H1 (cell line): ENCODE measurements at regions not wholly inside any gene's neighbourhood (a gene's known extent, or its start where the extent isn't known, plus 50 kb on each side); places are given as distances from the start of the nearest gene placed in this dataset.

ENCODE experiments used
- CTCF ChIA-PET: fragments of 300-600 bp; sonication (Branson Sonifier 250); formaldehyde crosslinking; loops from one replicate; lab custom pipeline; 2021; ENCODE audit not compliant: partially characterized antibody; lab: Charles Lee
- POLR2A ChIA-PET: fragments of 300-600 bp; sonication (Branson Sonifier 250); formaldehyde crosslinking; loops from one replicate; lab custom pipeline; 2021; ENCODE audit warnings: inconsistent platforms; ENCODE audit not compliant: partially characterized antibody; lab: Charles Lee
- DNase-seq, 2 experiments: peaks; one replicate each; pipeline versions ENCODE4 v3.0.0 to v3.0.0-alpha.2; 2010 to 2022; ENCODE audit warnings: low spot score in 2 of 2, low read depth in 1 of 2, mixed read lengths in 1 of 2
- FAIRE-seq: peaks from 2 replicates; lab custom pipeline; 2011; peaks lifted over from hg19 to GRCh38; lab: Jason Lieb, UNC
- H2AFZ ChIP-seq: 2 replicates; pipeline ENCODE4 v1.8.1; 2012; ENCODE audit warnings: low read length, inconsistent platforms
- H2AK5ac ChIP-seq: 2 replicates; pipeline ENCODE4 v1.6.1; 2013; ENCODE audit warnings: low read depth, low read length
- H2BK120ac ChIP-seq: replicated peaks from 2 replicates; pipeline ENCODE3; 2013; ENCODE audit warnings: low read depth, low read length, inconsistent platforms
- H2BK12ac ChIP-seq: 2 replicates; pipeline ENCODE4 v1.6.1; 2013; ENCODE audit warnings: low read depth, low read length
- H2BK15ac ChIP-seq: 2 replicates; pipeline ENCODE4 v1.6.1; 2013; ENCODE audit warnings: low read length
- H2BK20ac ChIP-seq: 2 replicates; pipeline ENCODE4 v1.6.1; 2013; ENCODE audit warnings: low read length
- H2BK5ac ChIP-seq: 2 replicates; pipeline ENCODE4 v1.6.1; 2013; ENCODE audit warnings: low read depth, low read length
- H3K14ac ChIP-seq: 2 replicates; pipeline ENCODE4 v1.6.1; 2013; ENCODE audit warnings: inconsistent platforms; ENCODE audit not compliant: insufficient read length
- H3K18ac ChIP-seq: 2 replicates; pipeline ENCODE4 v1.6.1; 2013; ENCODE audit warnings: low read length; ENCODE audit errors: extremely low read depth
- H3K23ac ChIP-seq: 2 replicates; pipeline ENCODE4 v1.6.1; 2013; ENCODE audit warnings: inconsistent platforms; ENCODE audit not compliant: insufficient read length
- H3K23me2 ChIP-seq: 2 replicates; pipeline ENCODE4 v1.6.1; 2013; ENCODE audit warnings: low read depth, low read length
- H3K27ac ChIP-seq: 2 replicates; pipeline ENCODE4 v1.6.1; 2011; ENCODE audit warnings: low read depth, low read length, inconsistent platforms
- H3K27me3 ChIP-seq, 4 experiments: replicated peaks in 1 of 4; 1 replicate in 1 of 4; 2 replicates in 3 of 4; pipeline versions ENCODE4 v1.6.1 to v1.8.1; 2011 to 2013; ENCODE audit warnings: low read length in 3 of 4, mild to moderate bottlenecking in 3 of 4, inconsistent platforms in 2 of 4, mixed read lengths in 2 of 4, moderate library complexity in 1 of 4; ENCODE audit not compliant: control insufficient read depth in 3 of 4, insufficient read depth in 3 of 4; ENCODE audit errors: extremely low read depth in 1 of 4
- H3K36me3 ChIP-seq, 4 experiments: 2 replicates each; pipeline versions ENCODE4 v1.6.1 to v1.8.1; 2011 to 2013; ENCODE audit warnings: mild to moderate bottlenecking in 4 of 4, low read length in 3 of 4, moderate library complexity in 2 of 4, control low read depth in 1 of 4, inconsistent platforms in 1 of 4; ENCODE audit not compliant: insufficient read depth in 4 of 4, control insufficient read depth in 2 of 4
- H3K4ac ChIP-seq: replicated peaks from 2 replicates; pipeline ENCODE3; 2013; ENCODE audit warnings: low read length, low read depth, mixed read lengths, inconsistent platforms; ENCODE audit not compliant: insufficient read length
- H3K4me1 ChIP-seq, 4 experiments: replicated peaks in 1 of 4; 1 replicate in 1 of 4; 2 replicates in 3 of 4; pipeline versions ENCODE4 v1.6.1 to v1.8.1; 2011 to 2013; ENCODE audit warnings: low read length in 3 of 4, inconsistent platforms in 2 of 4, mixed read lengths in 1 of 4; ENCODE audit not compliant: insufficient read depth in 4 of 4, control insufficient read depth in 3 of 4
- H3K4me2 ChIP-seq, 2 experiments: 2 replicates each; pipeline versions ENCODE4 v1.6.1 to v1.8.1; 2011 to 2013; ENCODE audit warnings: low read depth in 2 of 2, low read length in 2 of 2, control low read depth in 1 of 2, inconsistent platforms in 1 of 2, mild to moderate bottlenecking in 1 of 2; ENCODE audit not compliant: insufficient read depth in 1 of 2
- H3K4me3 ChIP-seq, 4 experiments: fragments of 200-600, 300-600 bp in 1 of 4; sonication (generic), shearing (Covaris generic), sonication (Bioruptor Twin) in 1 of 4; 2 replicates each; pipeline versions ENCODE4 v1.5.1 to v1.8.1; 2011 to 2016; ENCODE audit warnings: low read length in 4 of 4, low read depth in 3 of 4, control low read depth in 2 of 4, inconsistent platforms in 2 of 4, mild to moderate bottlenecking in 2 of 4, mixed read lengths in 1 of 4, moderate library complexity in 1 of 4; ENCODE audit not compliant: insufficient read depth in 2 of 4; ENCODE audit errors: extremely low read depth in 1 of 4
- H3K56ac ChIP-seq: replicated peaks from 2 replicates; pipeline ENCODE3; 2013; ENCODE audit warnings: low read depth, mild to moderate bottlenecking, mixed read lengths, low read length, inconsistent platforms; ENCODE audit not compliant: insufficient read length
- H3K79me1 ChIP-seq: 2 replicates; pipeline ENCODE4 v1.6.1; 2013; ENCODE audit warnings: low read depth, low read length, control low read depth
- H3K79me2 ChIP-seq, 2 experiments: 2 replicates each; pipeline versions ENCODE4 v1.6.1 to v1.8.1; 2012 to 2013; ENCODE audit warnings: low read length in 2 of 2, mild to moderate bottlenecking in 2 of 2, inconsistent platforms in 1 of 2; ENCODE audit not compliant: insufficient read depth in 2 of 2, control insufficient read depth in 1 of 2
- H3K9ac ChIP-seq, 4 experiments: replicated peaks in 1 of 4; 1 replicate in 1 of 4; 2 replicates in 3 of 4; pipeline versions ENCODE4 v1.6.1 to v1.8.1; 2011 to 2013; ENCODE audit warnings: low read depth in 3 of 4, low read length in 3 of 4, control low read depth in 2 of 4, mild to moderate bottlenecking in 2 of 4, moderate library complexity in 2 of 4, inconsistent platforms in 1 of 4; ENCODE audit errors: extremely low read depth in 1 of 4
- H3K9me3 ChIP-seq, 2 experiments: 2 replicates each; pipeline versions ENCODE4 v1.6.1 to v1.8.1; 2012 to 2013; ENCODE audit warnings: mild to moderate bottlenecking in 2 of 2, moderate library complexity in 2 of 2, control low read depth in 1 of 2, inconsistent platforms in 1 of 2, low read depth in 1 of 2, low read length in 1 of 2, mixed read lengths in 1 of 2; ENCODE audit not compliant: insufficient read depth in 2 of 2
- H4K20me1 ChIP-seq, 2 experiments: replicated peaks in 1 of 2; 2 replicates each; pipeline versions ENCODE3 to v1.8.1; 2011 to 2013; ENCODE audit warnings: inconsistent platforms in 2 of 2, low read length in 2 of 2, mild to moderate bottlenecking in 1 of 2; ENCODE audit not compliant: insufficient read depth in 2 of 2, control insufficient read depth in 1 of 2
- H4K5ac ChIP-seq: 2 replicates; pipeline ENCODE4 v1.6.1; 2013; ENCODE audit warnings: low read length, low read depth, mixed read lengths, inconsistent platforms; ENCODE audit not compliant: insufficient read length
- H4K8ac ChIP-seq: 2 replicates; pipeline ENCODE4 v1.8.0; 2013; ENCODE audit warnings: mild to moderate bottlenecking, moderate library complexity, low read length, inconsistent platforms; ENCODE audit not compliant: insufficient read depth; ENCODE audit errors: extremely low read depth
- H4K91ac ChIP-seq: replicated peaks from 2 replicates; pipeline ENCODE3; 2013; ENCODE audit warnings: low read length, mixed read lengths, inconsistent platforms; ENCODE audit not compliant: insufficient read length
- ASH2L ChIP-seq: fragments of 200-600, 300-600 bp; sonication (generic); IDR thresholded peaks from one replicate; pipeline ENCODE4 v1.7.1; 2017; ENCODE audit warnings: low read length
- BACH1 ChIP-seq: IDR thresholded peaks from 2 replicates; pipeline ENCODE4 v1.6.1; 2012; ENCODE audit warnings: low read length, improper control_type of control experiment
- CREB1 ChIP-seq: IDR thresholded peaks from 2 replicates; pipeline ENCODE4 v1.6.1; 2012; ENCODE audit warnings: inconsistent platforms
- JUN ChIP-seq: IDR thresholded peaks from 2 replicates; pipeline ENCODE4 v1.6.1; 2011; ENCODE audit warnings: low read depth, mild to moderate bottlenecking, improper control_type of control experiment, low read length
- SP4 ChIP-seq: IDR thresholded peaks from 2 replicates; pipeline ENCODE4 v1.6.1; 2012; ENCODE audit warnings: low read length, inconsistent platforms
- SRF ChIP-seq: IDR thresholded peaks from 2 replicates; pipeline ENCODE4 v1.6.1; 2011; ENCODE audit warnings: mild to moderate bottlenecking, low read depth, low read length, moderate library complexity
- SUZ12 ChIP-seq: fragments of 200-600 bp; sonication (generic); IDR thresholded peaks from 2 replicates; pipeline ENCODE4 v1.6.1; 2012; ENCODE audit warnings: mild to moderate bottlenecking, inconsistent platforms, low read length, moderate library complexity, mixed read lengths
- WGBS, 2 experiments: shearing (Covaris generic) in 1 of 2; methylation state at CpG; one replicate each; pipeline versions ENCODE4 v1.1.6 to v1.1.7; 2013 to 2015; ENCODE audit warnings: low lambda C conversion rate in 2 of 2, mixed read lengths in 2 of 2, inconsistent platforms in 1 of 2, low coverage in 1 of 2, missing lambda C conversion rate in 1 of 2; ENCODE audit not compliant: insufficient replicate concordance in 2 of 2, insufficient coverage in 1 of 2, insufficient read length in 1 of 2; ENCODE audit errors: extremely low coverage in 1 of 2, missing lambda C conversion rate in 1 of 2; 5-methylcytosine and 5-hydroxymethylcytosine counted together

DNA sequence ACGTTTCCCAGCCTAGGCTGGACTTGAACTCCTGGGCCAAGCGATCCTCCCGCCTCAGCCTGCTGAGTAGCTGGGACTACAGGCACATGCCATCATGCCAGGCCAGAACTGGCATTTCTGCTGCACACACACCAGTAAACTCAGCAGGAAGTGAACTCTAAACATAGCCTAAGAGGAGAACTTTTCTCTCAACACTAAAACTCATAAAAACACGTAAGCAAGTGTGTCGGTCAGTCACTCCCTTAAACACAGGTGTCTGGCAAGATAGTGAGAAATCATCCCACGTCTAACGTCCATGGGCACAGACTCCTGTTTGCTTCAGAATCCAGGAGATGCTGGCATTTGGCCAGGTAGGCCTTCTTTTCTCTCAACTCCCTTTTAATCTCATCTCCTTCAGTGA is 104.8 kb downstream of the RPL27A start:
- POLR2A ChIA-PET = interaction anchor here (0.6 kb wide), 1 partner anchor 951 kb away, joined by 3 read pairs; no protein-coding TSS in a partner anchor
- CTCF ChIA-PET = interaction anchor here (0.5 to 2.4 kb wide), 7 partner anchors 9 to 195 kb away, joined by 3 to 11 read pairs (median 3); no protein-coding TSS in a partner anchor

More for the DNA sequence above, 104.8 kb downstream of the RPL27A start:
- Histone ChIP-seq H3K56ac (no peak overlapping the region), H3K4ac (no peak overlapping the region), H3K18ac (no peak overlapping the region), H3K79me2 (no peaks in the 10 kb centered on the region), H4K20me1 (peaks cover 0 to 2% of the 10 kb centered on the region in 2 experiments), H3K23ac (no peak overlapping the region), H3K27ac (no peak overlapping the region), H2AFZ (no peak overlapping the region), H3K4me1 (peaks cover 0 to 4% (median 0%) of the 10 kb centered on the region in 4 experiments; a peak in 2 of 7 replicates), H2BK120ac (no peak overlapping the region), H3K36me3 (no peaks in the 10 kb centered on the region), H3K14ac (no peak overlapping the region), H2BK15ac (peak overlapping the region; percentile 32; the same call in 1 of the 2 replicates), H3K79me1 (no peaks in the 10 kb centered on the region; the same call in 1 of the 2 replicates), H3K9me3 (no peaks in the 10 kb centered on the region), H2BK12ac (no peak overlapping the region), H4K91ac (no peak overlapping the region), H2BK20ac (no peak overlapping the region), H3K23me2 (no peaks in the 10 kb centered on the region), H3K27me3 (no peaks in the 10 kb centered on the region), H4K8ac (no peak overlapping the region), H2AK5ac (no peak overlapping the region), H2BK5ac (no peak overlapping the region), H3K9ac (no peak overlapping the region), H4K5ac (no peak overlapping the region), H3K4me3 (no peak overlapping the region), H3K4me2 (no peak overlapping the region)
- no peak for DNase-seq
- WGBS, 2 experiments = 76% methylated on average over 7 of the region's 7 CpGs; no CpG with 5 or more reads in 1 of the 2 experiments
- FAIRE-seq = no peak
- no peak for TF ChIP-seq BACH1
- no peak for TF ChIP-seq ASH2L
- TF ChIP-seq SRF = no peak
- TF ChIP-seq JUN = no peak
- TF ChIP-seq SUZ12 = no peak
- TF ChIP-seq CREB1 = no peak
- TF ChIP-seq SP4 = no peak
